Fibroblast of lung (primary cell): ENCODE measurements at regions not wholly inside any gene's neighbourhood (a gene's known extent, or its start where the extent isn't known, plus 50 kb on each side); places are given as distances from the start of the nearest gene placed in this dataset.

Source experiments
- EZH2 ChIP-seq: IDR thresholded peaks from 2 replicates; pipeline ENCODE4 v1.5.1; 2012; ENCODE audit warnings: low read length, control low read depth, mild to moderate bottlenecking; ENCODE audit errors: missing control alignments
- TF ChIP-seq, protein P1 (sequence below), 2 donors: IDR thresholded peaks in 1 of 2; conservative IDR thresholded peaks in 1 of 2; 1 replicate in 1 of 2; 2 replicates in 1 of 2; pipeline ENCODE4 v1.5.1; 2011 to 2012; ENCODE audit warnings: low read length in 2 of 2, control low read depth in 1 of 2, inconsistent platforms in 1 of 2, low read depth in 1 of 2, mild to moderate bottlenecking in 1 of 2

DNA sequence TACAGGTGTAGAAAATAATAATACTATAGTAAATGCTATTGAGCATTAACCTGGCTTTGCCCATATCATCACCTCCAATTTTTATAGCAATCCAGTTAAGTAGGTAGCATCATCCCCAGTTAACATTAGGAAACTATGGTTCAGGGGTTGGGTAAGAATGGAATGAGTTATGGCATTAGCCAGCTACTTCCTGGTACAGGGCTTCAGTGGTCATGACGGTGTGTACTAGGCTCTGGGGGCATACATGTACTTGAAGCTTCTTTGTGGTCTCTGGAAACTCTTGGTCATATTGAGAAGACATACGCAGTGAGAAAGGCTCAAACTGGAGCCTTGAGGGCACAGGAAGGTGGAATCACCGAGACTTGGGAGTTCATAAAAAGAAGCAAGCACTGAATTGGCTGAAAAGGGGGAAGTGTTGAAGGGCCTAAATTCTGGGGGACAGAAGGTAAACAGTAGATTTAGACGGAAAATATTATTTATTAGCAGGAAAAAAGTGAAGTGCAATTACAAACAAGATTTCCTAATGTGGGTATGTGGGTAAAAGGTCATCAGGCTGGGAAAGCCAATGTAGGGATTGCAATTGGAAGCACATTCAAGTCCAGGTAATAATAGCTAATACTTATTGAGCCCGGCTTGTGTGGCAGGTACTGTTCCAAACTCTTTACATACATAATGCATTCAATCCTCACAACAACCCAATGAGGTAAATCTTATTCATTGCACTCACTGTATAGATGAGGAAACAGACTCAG, 114.2 kb upstream of the ATP1A1 start:
- TF ChIP-seq, protein P1, sequence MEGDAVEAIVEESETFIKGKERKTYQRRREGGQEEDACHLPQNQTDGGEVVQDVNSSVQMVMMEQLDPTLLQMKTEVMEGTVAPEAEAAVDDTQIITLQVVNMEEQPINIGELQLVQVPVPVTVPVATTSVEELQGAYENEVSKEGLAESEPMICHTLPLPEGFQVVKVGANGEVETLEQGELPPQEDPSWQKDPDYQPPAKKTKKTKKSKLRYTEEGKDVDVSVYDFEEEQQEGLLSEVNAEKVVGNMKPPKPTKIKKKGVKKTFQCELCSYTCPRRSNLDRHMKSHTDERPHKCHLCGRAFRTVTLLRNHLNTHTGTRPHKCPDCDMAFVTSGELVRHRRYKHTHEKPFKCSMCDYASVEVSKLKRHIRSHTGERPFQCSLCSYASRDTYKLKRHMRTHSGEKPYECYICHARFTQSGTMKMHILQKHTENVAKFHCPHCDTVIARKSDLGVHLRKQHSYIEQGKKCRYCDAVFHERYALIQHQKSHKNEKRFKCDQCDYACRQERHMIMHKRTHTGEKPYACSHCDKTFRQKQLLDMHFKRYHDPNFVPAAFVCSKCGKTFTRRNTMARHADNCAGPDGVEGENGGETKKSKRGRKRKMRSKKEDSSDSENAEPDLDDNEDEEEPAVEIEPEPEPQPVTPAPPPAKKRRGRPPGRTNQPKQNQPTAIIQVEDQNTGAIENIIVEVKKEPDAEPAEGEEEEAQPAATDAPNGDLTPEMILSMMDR (conservative IDR thresholded peaks at IDR 0.05 in 1 of 2, IDR thresholded peaks at IDR 0.05 in 1 of 2; ENCODE audit: low read depth in 1 of 2, low read length in 2 of 2): no peak
- no peak for TF ChIP-seq EZH2
